ENCODE measurements at regions not wholly inside any gene's neighbourhood (a gene's known extent, or its start where the extent isn't known, plus 50 kb on each side); places are given as distances from the start of the nearest gene placed in this dataset.

- Histone ChIP-seq H3K4me1 (ENCODE audit: control insufficient read depth, low read length) (peaks cover 6% of the 10 kb centered on the region; the same call in 1 of the 2 replicates), H3K4me2 (ENCODE audit: low read length) (no peak overlapping the region), H3K79me2 (ENCODE audit: control insufficient read depth, low read length) (no peaks in the 10 kb centered on the region), H3K27me3 (ENCODE audit: control insufficient read depth, low read length) (peaks cover 30% of the 10 kb centered on the region), H4K20me1 (ENCODE audit: control insufficient read depth, insufficient read depth, low read depth, low read length) (no peaks in the 10 kb centered on the region), H3K9me3 (ENCODE audit: control insufficient read depth, insufficient read depth, low read length) (no peaks in the 10 kb centered on the region), H3K9me2 (replicated peaks; ENCODE audit: control insufficient read depth, low read length) (no peaks in the 10 kb centered on the region), H3K36me3 (ENCODE audit: control insufficient read depth, low read length) (no peaks in the 10 kb centered on the region), H3K4me3 (ENCODE audit: low read length) (no peak overlapping the region), H3K27ac (ENCODE audit: low read depth, low read length) (no peak overlapping the region), H3F3A (ENCODE audit: control insufficient read depth, insufficient read depth) (no peaks in the 10 kb centered on the region)
- no peak for TF ChIP-seq EZH2phosphoT487 (IDR thresholded peaks at IDR 0.05; ENCODE audit: borderline replicate concordance, low read length)
- TF ChIP-seq, protein P1, sequence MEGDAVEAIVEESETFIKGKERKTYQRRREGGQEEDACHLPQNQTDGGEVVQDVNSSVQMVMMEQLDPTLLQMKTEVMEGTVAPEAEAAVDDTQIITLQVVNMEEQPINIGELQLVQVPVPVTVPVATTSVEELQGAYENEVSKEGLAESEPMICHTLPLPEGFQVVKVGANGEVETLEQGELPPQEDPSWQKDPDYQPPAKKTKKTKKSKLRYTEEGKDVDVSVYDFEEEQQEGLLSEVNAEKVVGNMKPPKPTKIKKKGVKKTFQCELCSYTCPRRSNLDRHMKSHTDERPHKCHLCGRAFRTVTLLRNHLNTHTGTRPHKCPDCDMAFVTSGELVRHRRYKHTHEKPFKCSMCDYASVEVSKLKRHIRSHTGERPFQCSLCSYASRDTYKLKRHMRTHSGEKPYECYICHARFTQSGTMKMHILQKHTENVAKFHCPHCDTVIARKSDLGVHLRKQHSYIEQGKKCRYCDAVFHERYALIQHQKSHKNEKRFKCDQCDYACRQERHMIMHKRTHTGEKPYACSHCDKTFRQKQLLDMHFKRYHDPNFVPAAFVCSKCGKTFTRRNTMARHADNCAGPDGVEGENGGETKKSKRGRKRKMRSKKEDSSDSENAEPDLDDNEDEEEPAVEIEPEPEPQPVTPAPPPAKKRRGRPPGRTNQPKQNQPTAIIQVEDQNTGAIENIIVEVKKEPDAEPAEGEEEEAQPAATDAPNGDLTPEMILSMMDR (IDR thresholded peaks at IDR 0.05; ENCODE audit: low read depth, low read length, poor library complexity, severe bottlenecking) = no peak
These were observed 160.3 kb upstream of the LYZL2 start for GRCh38 chr10:30789806-30790205.

DNA sequence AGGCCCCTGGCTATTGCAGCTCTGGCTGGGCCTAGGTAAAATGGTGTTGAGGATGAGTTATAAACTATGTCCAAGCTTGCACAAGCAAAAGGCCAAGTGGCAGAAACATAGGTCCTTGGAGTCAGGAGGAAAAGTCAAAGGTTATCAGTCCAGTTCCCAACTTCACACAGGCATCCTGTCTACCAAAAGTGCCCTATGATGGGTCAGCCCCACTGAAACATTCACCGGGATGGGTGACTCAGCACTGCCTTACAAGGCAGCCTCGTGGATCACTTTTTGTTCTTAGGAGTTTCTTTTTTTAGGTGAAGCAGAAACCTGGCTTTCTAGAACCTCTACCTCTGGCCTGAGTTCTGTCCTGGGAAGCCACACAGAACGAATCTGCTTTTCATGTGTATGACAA is 158.8 kb upstream of the LYZL2 start:
- Histone ChIP-seq H3K9me3 (ENCODE audit: control insufficient read depth, insufficient read depth, low read length) (no peaks in the 10 kb centered on the region), H3F3A (ENCODE audit: control insufficient read depth, insufficient read depth) (no peaks in the 10 kb centered on the region), H3K27ac (ENCODE audit: low read depth, low read length) (no peak overlapping the region), H4K20me1 (ENCODE audit: control insufficient read depth, insufficient read depth, low read depth, low read length) (no peaks in the 10 kb centered on the region), H3K36me3 (ENCODE audit: control insufficient read depth, low read length) (no peaks in the 10 kb centered on the region), H3K27me3 (ENCODE audit: control insufficient read depth, low read length) (peaks cover 42% of the 10 kb centered on the region), H3K79me2 (ENCODE audit: control insufficient read depth, low read length) (no peaks in the 10 kb centered on the region), H3K4me3 (ENCODE audit: low read length) (no peak overlapping the region), H3K4me2 (ENCODE audit: low read length) (no peak overlapping the region), H3K9me2 (replicated peaks; ENCODE audit: control insufficient read depth, low read length) (no peaks in the 10 kb centered on the region), H3K4me1 (ENCODE audit: control insufficient read depth, low read length) (peaks cover 13% of the 10 kb centered on the region)
- TF ChIP-seq, protein P1 (IDR thresholded peaks at IDR 0.05; ENCODE audit: low read depth, low read length, poor library complexity, severe bottlenecking) = no peak
- TF ChIP-seq EZH2phosphoT487 (IDR thresholded peaks at IDR 0.05; ENCODE audit: borderline replicate concordance, low read length) = no peak

GRCh38 chr10:30786906-30787305 is 157.4 kb upstream of the LYZL2 start:
- Histone ChIP-seq H4K20me1 (ENCODE audit: control insufficient read depth, insufficient read depth, low read depth, low read length) (no peaks in the 10 kb centered on the region), H3K9me3 (ENCODE audit: control insufficient read depth, insufficient read depth, low read length) (no peaks in the 10 kb centered on the region), H3K36me3 (ENCODE audit: control insufficient read depth, low read length) (no peaks in the 10 kb centered on the region), H3K27me3 (ENCODE audit: control insufficient read depth, low read length) (peaks cover 42% of the 10 kb centered on the region), H3K4me3 (ENCODE audit: low read length) (no peak overlapping the region), H3K9me2 (replicated peaks; ENCODE audit: control insufficient read depth, low read length) (no peaks in the 10 kb centered on the region), H3K4me1 (ENCODE audit: control insufficient read depth, low read length) (peaks cover 9% of the 10 kb centered on the region), H3F3A (ENCODE audit: control insufficient read depth, insufficient read depth) (no peaks in the 10 kb centered on the region), H3K4me2 (ENCODE audit: low read length) (no peak overlapping the region), H3K27ac (ENCODE audit: low read depth, low read length) (no peak overlapping the region), H3K79me2 (ENCODE audit: control insufficient read depth, low read length) (no peaks in the 10 kb centered on the region)
- no peak for TF ChIP-seq EZH2phosphoT487 (IDR thresholded peaks at IDR 0.05; ENCODE audit: borderline replicate concordance, low read length)
- TF ChIP-seq, protein P1 (IDR thresholded peaks at IDR 0.05; ENCODE audit: low read depth, low read length, poor library complexity, severe bottlenecking) = no peak

DNA sequence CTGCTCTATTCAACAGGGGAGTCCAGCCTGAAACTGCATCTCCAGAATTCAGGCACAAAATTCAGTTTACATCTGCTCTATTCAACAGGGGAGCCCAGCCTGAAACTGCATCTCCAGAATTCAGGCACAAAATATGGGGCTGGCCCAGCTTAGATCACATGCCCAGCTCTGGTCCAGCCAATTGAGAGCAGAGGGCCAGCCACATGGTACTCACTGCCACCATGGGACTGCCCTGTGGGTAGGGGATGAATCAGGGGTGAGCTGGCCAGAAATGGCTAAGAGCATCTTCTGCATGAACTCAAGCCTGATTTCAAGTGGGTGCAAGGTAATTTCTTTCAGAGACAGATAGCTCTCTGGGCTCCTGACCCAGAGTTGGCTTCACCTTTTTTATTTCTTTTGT is 156.6 kb upstream of the LYZL2 start:
- H3K36me3 ChIP-seq (ENCODE audit: control insufficient read depth, low read length) = no peaks in the 10 kb centered on the region
- no peak overlapping the region for H3K27ac ChIP-seq (ENCODE audit: low read depth, low read length)
- H3K27me3 ChIP-seq (ENCODE audit: control insufficient read depth, low read length) = peaks cover 42% of the 10 kb centered on the region
- no peaks in the 10 kb centered on the region for H4K20me1 ChIP-seq (ENCODE audit: control insufficient read depth, insufficient read depth, low read depth, low read length)
- H3K79me2 ChIP-seq (ENCODE audit: control insufficient read depth, low read length) = no peaks in the 10 kb centered on the region
- H3K4me1 ChIP-seq (ENCODE audit: control insufficient read depth, low read length) = peaks cover 9% of the 10 kb centered on the region
- no peaks in the 10 kb centered on the region for H3K9me2 ChIP-seq (replicated peaks; ENCODE audit: control insufficient read depth, low read length)
- H3F3A ChIP-seq (ENCODE audit: control insufficient read depth, insufficient read depth) = no peaks in the 10 kb centered on the region
- no peak overlapping the region for H3K4me3 ChIP-seq (ENCODE audit: low read length)
- TF ChIP-seq, protein P1 (IDR thresholded peaks at IDR 0.05; ENCODE audit: low read depth, low read length, poor library complexity, severe bottlenecking) = no peak
- TF ChIP-seq EZH2phosphoT487 (IDR thresholded peaks at IDR 0.05; ENCODE audit: borderline replicate concordance, low read length) = no peak
- H3K4me2 ChIP-seq (ENCODE audit: low read length) = no peak overlapping the region
- H3K9me3 ChIP-seq (ENCODE audit: control insufficient read depth, insufficient read depth, low read length) = no peaks in the 10 kb centered on the region
